AG09309 (cell line): ENCODE measurements at regions not wholly inside any gene's neighbourhood (a gene's known extent, or its start where the extent isn't known, plus 50 kb on each side); places are given as distances from the start of the nearest gene placed in this dataset.

Source experiments
- DNase-seq: peaks from one replicate; pipeline ENCODE4 v3.0.0-alpha.2; 2010; ENCODE audit warnings: low read depth
- H3K4me3 ChIP-seq: 2 replicates; pipeline ENCODE4 v1.5.1; 2011; ENCODE audit warnings: mild to moderate bottlenecking, low read depth, low read length, moderate library complexity; ENCODE audit not compliant: control insufficient read depth
- TF ChIP-seq, protein P1 (sequence below): IDR thresholded peaks from 2 replicates; pipeline ENCODE4 v1.5.1; 2011; ENCODE audit warnings: mild to moderate bottlenecking, low read depth, low read length, inconsistent platforms; ENCODE audit not compliant: insufficient read depth, control insufficient read depth; ENCODE audit errors: missing control alignments

- DNase-seq: no peak
- no peak overlapping the region for H3K4me3 ChIP-seq
- TF ChIP-seq, protein P1, sequence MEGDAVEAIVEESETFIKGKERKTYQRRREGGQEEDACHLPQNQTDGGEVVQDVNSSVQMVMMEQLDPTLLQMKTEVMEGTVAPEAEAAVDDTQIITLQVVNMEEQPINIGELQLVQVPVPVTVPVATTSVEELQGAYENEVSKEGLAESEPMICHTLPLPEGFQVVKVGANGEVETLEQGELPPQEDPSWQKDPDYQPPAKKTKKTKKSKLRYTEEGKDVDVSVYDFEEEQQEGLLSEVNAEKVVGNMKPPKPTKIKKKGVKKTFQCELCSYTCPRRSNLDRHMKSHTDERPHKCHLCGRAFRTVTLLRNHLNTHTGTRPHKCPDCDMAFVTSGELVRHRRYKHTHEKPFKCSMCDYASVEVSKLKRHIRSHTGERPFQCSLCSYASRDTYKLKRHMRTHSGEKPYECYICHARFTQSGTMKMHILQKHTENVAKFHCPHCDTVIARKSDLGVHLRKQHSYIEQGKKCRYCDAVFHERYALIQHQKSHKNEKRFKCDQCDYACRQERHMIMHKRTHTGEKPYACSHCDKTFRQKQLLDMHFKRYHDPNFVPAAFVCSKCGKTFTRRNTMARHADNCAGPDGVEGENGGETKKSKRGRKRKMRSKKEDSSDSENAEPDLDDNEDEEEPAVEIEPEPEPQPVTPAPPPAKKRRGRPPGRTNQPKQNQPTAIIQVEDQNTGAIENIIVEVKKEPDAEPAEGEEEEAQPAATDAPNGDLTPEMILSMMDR: no peak
Measured at GRCh38 chr10:57628592-57629284, 639.0 kb downstream of the IPMK start.

GRCh38 chr10:57627642-57628178, 640.0 kb downstream of the IPMK start:
- TF ChIP-seq, protein P1: no peak
- H3K4me3 ChIP-seq: no peak overlapping the region
- no peak for DNase-seq

- TF ChIP-seq, protein P1: no peak
- H3K4me3 ChIP-seq: no peak overlapping the region
- no peak for DNase-seq
Measured at GRCh38 chr10:57624856-57625592, 642.7 kb downstream of the IPMK start.

DNA sequence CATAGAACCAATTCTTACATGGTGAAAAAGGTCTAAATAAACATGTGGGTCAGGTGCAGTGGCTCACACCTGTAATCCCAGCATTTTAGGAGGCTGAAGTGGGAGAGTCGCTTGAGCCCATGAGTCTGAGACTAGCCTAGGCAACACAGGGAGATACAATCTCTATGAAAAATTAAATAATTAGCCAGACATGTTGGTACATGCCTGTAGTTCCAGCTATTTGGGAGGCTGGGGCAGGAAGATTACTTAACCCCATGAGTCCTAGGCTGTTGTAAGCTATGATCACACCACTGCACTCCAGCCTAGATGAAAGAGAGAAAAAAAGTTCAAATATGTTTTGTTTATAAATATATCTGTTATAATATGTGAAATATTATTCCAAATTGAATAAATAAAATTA, 643.6 kb downstream of the IPMK start:
- no peak for DNase-seq
- no peak overlapping the region for H3K4me3 ChIP-seq
- TF ChIP-seq, protein P1: no peak

GRCh38 chr10:57621466-57621865, 646.2 kb downstream of the IPMK start:
- DNase-seq: no peak

GRCh38 chr10:57605948-57606485, 661.7 kb downstream of the IPMK start:
- TF ChIP-seq, protein P1: no peak
- no peak overlapping the region for H3K4me3 ChIP-seq
- DNase-seq: no peak

More at GRCh38 chr10:57621466-57621865, 646.2 kb downstream of the IPMK start:
- H3K4me3 ChIP-seq: no peak overlapping the region
- TF ChIP-seq, protein P1: no peak
